Sciatic nerve (tissue), 2 donors: ENCODE measurements at regions not wholly inside any gene's neighbourhood (a gene's known extent, or its start where the extent isn't known, plus 50 kb on each side); places are given as distances from the start of the nearest gene placed in this dataset.
A peak's percentile ranks its signal among the peaks of the same experiment; 100 is the strongest.

Experiments
- ATAC-seq: fragments of 200-7000 bp; cut with Tn5 transposase; one replicate; pipeline ENCODE4 v1.9.1; 2020; ENCODE audit warnings: mild to moderate bottlenecking, moderate library complexity
- DNase-seq: peaks from one replicate; pipeline ENCODE4 v3.0.0-alpha.2; 2020; ENCODE audit warnings: low spot score
- intact Hi-C: fragments of 100-400 bp; cut with DNase I; formaldehyde crosslinking; loops from one replicate; pipeline ENCODE4 v1.14.2; 2022
- donor health status: DM: no; HTN: no; CAD: no.
- donor health status: DM: no; HTN: no; CAD: no.

DNA sequence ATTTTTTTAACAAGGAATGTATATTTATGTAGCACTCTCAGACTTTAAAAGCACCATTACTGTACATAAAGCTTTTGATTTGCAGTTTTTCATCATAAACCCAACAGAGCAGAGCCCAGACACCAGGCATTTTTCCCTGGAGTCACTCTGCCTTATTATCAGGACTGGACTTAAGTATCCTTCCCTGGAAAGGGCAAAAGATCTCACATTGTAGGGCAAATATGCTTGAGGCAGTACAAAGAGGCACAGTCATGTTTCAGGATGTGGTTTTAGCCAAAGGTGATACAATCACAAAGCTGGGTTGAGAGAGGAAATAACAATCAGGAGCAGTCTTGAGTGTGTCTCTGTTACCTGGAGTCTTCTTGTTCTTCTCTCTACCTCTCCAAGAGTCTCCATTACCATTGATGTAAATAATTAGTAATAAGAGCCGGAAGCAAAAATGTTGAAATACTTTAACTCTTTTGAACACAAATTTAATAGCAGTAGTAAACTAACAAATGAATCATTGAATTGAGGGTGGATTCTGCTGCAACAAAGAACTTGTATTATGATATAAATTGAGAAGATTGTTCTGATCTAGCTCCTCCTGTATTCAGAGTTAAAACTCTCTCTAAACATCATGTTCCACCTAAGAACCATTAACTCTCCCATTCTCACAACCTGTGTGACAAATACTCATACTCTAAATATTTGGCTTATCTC, 160.5 kb downstream of the LTN1 start:
- no peak for DNase-seq
- no peak for ATAC-seq
- intact Hi-C loops, result no loop called here

DNA sequence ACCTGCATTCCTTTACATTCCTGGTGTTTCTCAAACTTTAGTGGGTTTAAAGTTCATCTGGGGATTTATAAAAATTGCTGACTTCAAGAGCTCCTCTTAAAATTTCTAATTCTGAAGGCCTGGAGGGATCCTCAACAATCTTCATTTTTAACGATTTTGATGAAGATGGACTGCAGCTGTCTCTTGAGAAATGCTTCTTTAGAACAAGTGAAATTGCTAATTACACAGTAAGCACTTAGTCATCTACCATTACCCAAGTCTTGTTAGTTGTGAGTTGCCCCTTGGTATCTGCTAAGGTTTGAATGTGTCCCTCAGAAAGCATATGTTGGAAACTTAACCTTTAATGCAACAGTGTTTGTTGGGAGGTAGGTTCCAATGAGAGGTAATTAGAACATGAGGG, 163.7 kb downstream of the LTN1 start:
- intact Hi-C loops, result no loop called here

DNA sequence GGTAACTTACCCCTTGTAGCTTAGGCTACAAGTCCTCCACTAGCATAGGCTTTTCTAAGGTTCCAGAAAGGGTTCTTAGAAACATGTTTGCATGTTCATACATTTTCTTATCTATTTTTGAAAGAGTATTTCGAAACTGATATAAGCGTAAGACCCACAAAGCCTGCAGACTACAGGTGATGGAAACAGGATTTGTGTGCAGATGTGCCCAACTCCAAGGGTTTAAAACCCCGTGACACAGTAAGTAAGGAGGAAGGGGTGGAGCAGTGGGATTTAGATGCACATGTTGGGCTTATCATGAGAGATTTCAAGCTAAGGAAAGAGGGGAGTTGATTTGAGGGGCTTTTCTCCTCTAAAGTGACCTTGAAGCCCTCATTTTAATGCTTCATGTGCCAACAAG, 164.7 kb downstream of the LTN1 start:
- ATAC-seq (no peak), DNase-seq (no peak)
- intact Hi-C loops, result no loop called here

More for the DNA sequence above, 163.7 kb downstream of the LTN1 start:
- DNase-seq (no peak), ATAC-seq (no peak)

DNA sequence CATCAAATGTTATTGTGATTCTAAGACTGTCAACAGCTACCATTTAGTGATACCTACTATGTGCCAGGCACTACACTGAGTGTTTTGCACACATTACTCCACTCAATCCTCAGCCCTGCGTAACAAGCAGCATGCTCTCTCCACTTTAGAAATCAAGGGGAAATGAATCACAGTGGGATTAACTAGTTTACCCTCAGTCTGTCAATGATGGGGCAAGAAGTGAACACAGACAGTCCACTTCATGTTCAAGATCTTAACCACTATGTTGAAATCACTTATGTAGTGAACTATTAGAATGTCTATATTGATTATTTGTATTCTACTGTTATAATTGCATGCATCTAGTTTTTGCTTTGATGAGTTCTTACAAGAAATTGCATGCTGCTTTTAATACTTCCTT, 165.3 kb downstream of the LTN1 start:
- intact Hi-C loops, result no loop called here
- DNase-seq (no peak), ATAC-seq (no peak)

DNA sequence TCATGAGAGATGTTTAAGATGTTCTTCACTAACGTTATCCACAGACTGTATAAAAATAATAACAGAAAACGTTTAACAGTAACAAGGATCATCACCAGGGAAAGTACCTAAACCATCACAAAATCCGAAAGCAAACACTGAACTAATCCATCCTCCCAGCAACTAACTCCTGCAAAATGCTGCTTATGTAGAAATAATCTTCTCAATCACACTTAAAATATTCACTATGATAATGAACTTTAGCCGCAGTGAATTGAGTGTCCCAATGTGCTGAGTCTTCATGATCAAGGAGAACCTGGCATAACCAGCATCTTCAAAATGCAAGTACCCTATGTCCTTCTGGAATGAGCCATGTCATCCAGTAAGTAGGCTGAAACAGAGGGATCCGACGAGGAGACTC, 166.1 kb downstream of the LTN1 start:
- no peak for ATAC-seq

DNA sequence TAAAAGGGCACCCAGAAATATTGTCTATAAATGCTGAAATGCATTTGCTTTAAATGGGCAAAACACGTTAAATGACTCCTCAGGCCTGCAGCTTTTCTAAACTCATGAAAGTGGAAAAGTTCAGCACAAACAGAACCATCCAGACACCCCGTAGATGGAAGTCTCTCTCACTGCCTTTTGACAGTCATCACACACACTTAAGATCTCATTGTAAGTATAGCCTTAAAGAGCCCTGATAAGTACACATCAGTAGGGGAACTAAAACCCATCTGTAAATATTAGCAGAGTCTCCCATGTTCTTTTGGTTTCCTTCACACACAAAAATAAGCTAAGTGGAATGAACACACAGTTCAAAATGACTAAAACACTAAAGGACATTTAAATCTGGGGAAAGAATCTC, 166.7 kb downstream of the LTN1 start:
- ATAC-seq, result no peak
- intact Hi-C loops, result no loop called here

More for the DNA sequence above, 166.1 kb downstream of the LTN1 start:
- DNase-seq, result no peak
- intact Hi-C loops, result no loop called here

DNA sequence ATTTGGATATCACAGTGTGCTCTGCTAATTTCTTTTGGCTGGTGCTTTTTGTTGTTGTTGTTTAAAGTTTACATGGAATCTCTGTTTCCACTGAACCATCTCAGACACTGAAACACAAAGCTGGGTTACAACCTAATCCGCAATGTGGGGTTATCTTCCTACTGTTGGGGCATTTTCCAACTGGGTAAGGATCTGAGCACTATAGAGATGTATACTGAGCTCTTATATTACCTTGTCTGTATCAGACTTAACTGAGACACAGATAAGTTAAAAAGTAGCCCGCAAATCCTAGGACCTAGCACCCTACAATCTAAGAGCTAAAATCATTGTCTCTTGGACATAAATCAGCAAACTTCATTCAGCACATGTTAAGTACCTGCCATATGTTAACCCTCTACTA, 169.2 kb downstream of the LTN1 start:
- DNase-seq (no peak), ATAC-seq (no peak)
- intact Hi-C loops, result no loop called here

More for the DNA sequence above, 166.7 kb downstream of the LTN1 start:
- DNase-seq, result no peak

DNA sequence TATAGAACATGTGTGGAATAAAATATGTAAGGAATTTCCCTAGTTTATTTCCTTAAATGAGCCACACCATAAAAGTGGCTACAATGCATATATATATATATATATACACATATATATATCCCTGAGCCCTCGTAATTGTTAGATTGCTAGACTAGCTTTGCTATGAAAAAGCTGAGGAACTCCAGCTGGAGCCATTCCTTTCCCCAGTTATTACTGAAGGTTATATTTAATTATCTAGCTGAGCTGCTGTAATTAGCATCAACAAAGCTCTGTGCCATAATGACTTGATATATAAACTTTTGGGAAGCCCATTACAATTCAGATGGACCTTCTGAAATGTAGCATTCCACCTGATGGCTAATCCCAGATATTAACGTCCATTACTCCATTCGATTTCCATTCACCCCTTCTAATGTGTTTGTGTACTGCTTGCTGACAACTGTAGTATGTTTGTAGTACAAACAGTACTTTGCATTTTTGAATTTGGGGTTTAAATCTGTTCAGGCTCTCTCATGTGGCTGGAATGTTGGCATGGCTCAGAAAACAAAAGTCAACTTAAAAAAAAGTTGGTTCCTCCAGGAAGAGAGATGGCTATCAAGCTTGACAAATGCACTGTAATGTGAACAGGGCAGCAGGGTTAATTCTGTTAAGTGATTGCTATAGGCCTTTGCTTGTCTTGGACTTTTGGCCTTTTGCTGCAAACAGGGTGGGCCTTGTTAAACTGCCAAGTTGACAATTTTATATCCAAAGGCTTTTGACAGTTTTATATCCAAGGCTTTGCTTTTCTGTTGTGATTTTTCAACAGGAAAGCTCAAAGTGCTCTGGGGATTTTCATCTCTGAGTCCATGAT, 170.0 kb downstream of the LTN1 start:
- intact Hi-C loops, result no loop called here
- ATAC-seq, result peak; percentile 78
- no peak for DNase-seq

DNA sequence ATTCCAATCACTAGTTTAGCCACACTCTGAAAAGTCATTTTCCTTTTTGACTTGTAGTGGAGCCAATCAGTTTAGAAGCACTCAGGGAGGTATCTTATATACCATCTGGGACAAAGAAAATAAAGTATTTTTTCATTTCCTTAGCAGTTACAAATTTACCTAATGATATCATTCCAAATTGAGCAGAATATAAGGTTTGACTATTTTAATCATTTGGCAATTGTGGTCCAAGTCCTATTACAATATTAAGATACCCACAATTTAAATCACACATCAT, 170.6 kb downstream of the LTN1 start:
- ATAC-seq (no peak), DNase-seq (no peak)
- intact Hi-C loops, result no loop called here

DNA sequence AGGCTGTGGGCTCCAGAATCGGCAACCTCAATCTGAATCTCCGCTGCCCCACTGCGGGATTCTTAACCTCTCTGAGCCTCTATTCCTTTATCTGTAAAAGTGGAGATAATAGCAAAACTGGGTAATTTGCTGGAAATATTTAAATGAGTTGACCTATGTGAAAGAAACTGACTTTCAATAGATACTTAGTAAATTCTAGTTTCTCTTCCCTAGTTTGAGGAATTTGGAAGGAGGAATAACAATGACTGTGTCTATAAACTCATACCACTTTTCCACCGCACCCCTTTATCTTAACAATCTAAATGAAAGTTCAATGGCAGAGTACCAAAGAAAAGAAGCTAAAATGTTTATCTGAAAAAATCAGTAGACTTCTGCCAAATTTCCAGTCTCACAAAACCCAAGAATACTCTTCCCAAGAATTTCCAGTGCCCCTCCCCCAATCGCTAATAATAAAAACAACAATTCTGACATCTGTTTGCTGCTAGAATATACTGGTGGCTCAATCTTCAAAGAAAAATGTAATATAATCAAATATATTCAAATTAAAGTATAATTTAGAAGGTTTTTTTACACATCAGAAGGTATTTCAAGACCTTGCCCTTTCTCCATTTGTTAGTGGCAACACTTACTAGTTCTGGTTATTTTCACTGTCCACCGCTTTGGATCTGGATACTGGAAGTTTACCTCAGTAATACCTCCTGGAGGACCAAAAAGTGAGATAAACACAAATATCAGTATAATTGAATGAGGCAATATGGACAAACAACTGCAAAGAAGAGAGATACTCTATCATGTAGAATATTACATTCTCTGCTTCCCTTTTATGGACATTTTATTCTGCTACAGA, 171.2 kb downstream of the LTN1 start:
- DNase-seq (no peak), ATAC-seq (peak; percentile 58)
- intact Hi-C loops, result no loop called here

DNA sequence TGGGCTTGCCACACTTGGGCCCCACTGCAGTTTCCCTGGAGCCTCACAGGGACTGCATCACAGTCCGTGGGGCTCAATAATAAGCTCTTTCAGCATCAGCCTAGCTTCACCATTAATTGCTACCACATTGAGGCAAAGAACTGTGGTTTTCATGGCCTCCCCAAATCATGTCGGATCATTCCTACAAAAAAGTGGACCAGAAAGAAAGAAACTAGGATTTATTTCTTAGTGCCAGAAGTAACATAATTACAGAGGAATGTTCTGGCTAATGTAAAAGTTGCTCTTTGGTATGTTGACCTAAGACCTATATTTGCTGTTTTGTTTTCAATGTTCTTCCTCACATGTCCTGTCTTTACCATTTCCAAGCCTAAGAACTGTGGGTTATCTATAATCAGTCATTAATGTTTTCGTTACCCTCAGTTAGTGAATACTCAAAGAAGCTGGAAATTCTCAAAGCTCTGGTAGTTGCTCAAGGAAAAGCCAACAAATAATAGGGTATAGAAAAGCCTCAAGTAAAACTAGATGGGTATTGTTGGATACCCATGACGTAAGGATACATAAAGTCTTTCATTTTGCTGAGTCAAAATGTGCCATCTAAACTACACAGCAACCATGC, 173.9 kb downstream of the LTN1 start:
- intact Hi-C loops, result no loop called here
- no peak for DNase-seq
- no peak for ATAC-seq

DNA sequence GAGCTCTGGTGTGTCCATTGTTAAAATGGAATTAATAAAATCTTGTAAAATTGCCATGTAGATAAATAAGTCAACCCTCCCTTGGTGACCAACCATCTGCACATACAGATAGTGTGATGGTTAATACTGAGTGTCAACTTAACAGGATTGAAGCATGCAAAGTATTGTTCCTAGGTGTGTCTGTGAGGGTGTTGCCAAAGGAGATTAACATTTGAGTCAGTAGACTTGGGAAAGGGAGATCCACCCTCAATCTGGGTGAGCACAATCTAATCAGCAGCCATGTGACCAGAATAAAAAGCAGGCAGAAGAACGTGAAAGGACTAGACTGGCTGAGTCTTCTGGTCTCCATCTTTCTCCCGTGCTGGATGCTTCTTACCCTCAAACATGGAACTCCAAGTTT, 174.8 kb downstream of the LTN1 start:
- DNase-seq (no peak), ATAC-seq (no peak)
- intact Hi-C loops, result no loop called here

DNA sequence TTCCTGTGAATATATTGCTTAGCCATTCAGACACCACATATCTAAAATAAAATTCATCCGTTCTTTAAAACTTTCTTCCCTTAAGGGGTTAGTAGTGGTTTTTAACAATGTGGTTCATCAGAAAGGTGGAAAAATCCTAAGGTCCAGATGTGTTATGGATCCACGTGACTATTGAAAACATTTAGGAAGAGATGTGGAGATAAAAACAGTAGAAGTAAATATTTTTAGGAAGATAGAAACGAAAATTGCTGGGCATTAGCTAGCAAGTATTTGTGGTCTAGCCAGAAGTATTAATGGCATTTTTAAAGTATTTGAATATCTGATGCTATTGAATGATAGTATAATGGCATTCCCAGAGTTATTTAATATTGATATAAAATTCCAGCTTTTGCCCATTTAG, 180.8 kb downstream of the LTN1 start:
- ATAC-seq, result no peak
- intact Hi-C loops, result no loop called here
- DNase-seq, result no peak

DNA sequence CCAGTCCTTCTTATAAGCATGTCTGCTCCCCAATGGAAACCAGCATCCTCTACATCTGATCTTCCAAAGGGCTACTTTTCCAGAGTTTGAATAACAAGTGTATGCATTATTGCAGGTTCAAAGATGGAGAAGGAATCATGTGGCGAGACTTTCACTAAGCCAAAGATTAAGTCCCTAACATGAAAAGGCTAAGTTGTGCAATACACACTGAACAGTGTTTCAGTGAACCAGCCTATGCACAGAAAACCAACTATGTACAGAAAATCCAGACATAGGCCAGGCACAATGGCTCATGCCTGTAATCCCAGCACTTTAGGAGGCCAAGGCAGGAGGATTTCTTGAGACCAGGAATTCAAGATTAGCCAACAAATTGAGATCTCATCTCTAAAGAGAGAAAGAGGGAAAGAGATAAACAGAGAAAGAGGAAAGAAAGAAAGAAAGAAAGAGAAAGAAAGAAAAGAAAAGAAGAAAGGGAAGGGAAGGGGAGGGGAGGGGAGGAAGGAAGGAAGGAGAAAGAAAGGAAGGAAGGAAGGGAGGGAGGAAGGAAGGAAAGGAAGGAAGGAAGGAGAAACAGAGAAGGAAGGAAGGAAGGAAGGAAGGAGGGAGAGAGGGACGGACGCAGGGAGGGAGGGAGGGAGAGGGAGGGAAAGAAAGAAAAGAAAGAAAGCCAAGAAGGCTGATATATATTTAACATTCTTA, 181.7 kb downstream of the LTN1 start:
- ATAC-seq (no peak), DNase-seq (no peak)
- intact Hi-C loops, result no loop called here

DNA sequence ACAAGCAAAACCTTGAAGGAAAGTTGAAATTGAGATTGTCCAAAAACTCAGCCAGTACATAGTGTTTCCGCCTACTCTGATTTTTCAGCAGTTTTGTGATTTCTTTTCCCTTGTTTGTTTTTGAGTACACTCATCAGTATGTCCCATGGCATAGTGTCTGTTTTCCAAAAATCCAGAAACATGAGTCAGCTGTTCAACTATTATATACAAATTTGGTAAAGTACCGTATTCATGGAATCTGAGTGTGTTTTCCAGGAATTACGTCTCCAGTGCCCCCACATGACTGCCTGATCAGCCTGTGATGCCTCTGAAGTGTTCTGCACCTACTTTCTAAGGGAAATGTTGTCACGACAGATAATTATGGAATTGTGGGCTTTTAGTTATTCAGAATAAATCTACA, 186.8 kb downstream of the LTN1 start:
- intact Hi-C loops, result no loop called here
- ATAC-seq, result peak; percentile 82
- DNase-seq, result no peak

DNA sequence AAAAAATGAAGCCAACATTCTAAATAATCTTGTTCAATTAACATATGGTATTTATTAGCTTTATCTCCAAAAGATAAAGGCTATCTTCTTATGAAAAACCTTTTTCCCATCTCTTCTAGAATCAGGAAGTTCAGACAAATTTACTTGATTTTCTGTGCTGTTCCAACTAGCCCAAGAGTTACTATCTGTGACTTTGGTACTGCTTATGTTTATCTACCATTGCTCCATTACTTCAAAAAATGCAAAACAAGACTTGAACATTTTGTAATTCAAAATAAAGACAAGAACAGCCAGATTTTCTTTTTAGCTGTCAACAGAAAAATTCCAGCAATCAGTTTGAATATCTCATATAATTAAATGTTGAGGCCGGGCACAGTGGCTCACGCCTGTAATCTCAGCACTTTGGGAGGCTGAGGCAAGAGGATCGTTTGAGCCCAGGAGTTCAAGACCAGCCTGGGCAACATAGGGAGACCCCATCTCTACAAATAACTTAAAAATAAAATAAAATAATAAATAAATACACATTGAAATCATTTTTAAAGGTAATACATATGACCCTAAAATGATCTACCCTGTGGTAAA, 188.5 kb downstream of the LTN1 start:
- ATAC-seq (peak; percentile 44), DNase-seq (no peak)
- intact Hi-C loops, result no loop called here

DNA sequence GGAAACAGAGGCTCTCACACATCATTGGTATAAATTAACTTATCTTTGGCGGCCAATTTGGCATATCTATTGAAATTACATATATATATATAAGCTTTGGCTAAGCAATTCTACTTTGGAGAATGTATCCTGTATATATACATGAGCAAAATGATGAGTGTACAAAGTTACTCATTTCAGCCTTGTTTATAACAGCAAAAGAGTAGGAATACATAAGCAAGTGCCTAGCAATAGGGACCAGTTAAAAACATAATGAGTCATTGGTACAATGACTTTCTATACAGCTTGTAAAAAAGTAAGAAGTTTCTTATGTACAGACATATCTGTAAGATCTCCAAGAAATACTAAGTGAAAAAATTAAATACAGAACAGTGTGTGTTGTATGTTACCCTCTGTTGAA, 190.8 kb downstream of the LTN1 start:
- DNase-seq (no peak), ATAC-seq (no peak)
- intact Hi-C loops, result no loop called here

DNA sequence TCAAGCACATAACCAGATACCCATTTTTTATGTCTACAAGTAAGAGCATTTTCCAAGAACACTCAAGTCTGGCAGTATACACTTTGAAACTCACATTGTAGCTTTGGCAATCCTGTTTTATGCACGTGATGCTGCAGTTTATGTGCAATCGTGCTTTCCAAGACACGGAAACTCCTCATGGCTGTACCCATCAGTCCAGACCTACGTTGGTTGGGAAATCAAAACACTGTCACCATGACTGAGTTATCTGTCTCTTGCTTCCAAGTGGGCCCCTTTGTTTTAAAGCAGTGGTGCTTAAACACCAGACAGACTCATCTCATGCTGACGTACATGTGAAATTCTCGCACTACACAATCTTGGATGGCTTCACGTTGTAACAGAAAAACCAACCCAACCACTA, 192.8 kb downstream of the LTN1 start:
- intact Hi-C loops, result no loop called here
- DNase-seq (no peak), ATAC-seq (no peak)

DNA sequence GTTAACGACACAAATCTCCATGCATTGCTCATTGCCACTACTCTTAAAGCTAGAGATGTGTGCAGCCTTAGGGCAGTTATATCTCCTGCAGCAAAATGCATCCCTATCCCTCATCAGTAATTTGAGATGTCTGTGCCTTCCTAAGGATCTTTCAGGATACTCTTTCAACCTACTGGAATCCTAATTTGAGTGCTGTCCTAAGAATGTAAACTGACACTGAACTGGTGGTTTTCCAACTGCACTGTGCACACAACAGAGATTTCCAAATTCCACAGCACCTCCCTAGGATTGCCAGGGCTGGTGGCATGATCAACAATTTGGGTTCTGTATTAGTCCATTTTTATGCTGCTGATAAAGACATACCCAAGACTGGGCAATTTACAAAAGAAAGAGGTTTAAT, 193.9 kb downstream of the LTN1 start:
- DNase-seq (no peak), ATAC-seq (no peak)
- intact Hi-C loops, result no loop called here
